A549 (cell line): ENCODE measurements at regions not wholly inside any gene's neighbourhood (a gene's known extent, or its start where the extent isn't known, plus 50 kb on each side); places are given as distances from the start of the nearest gene placed in this dataset.

Source experiments
- ATAC-seq, 2 experiments: fragments of 200-7000 bp in 1 of 2; fragments of >200 bp in 1 of 2; cut with Nextera tagmentation in 1 of 2; cut with Tn5 transposase in 1 of 2; 3 replicates each; pipeline versions ENCODE4 v1.8.0 to v1.9.1; 2018 to 2020; ENCODE audit warnings: mild to moderate bottlenecking in 1 of 2, moderate library complexity in 1 of 2
- CTCF ChIA-PET: fragments of 300-600 bp; sonication (Branson Sonifier 250); formaldehyde crosslinking; extraction: SDS; loops from one replicate; lab custom pipeline; 2021; ENCODE audit warnings: antibody characterized with exemption, inconsistent platforms; lab: Yijun Ruan, JAX
- POLR2A ChIA-PET: fragments of 350-600 bp; formaldehyde crosslinking; extraction: SDS; loops from one replicate; lab custom pipeline; 2021; ENCODE audit warnings: antibody characterized with exemption, inconsistent platforms; lab: Yijun Ruan, JAX
- DNase-seq, 2 experiments: peaks; one replicate each; pipeline versions ENCODE4 v3.0.0 to v3.0.0-alpha.2; 2011 to 2016; ENCODE audit warnings: low read depth in 1 of 2, low spot score in 1 of 2
- FAIRE-seq: peaks from 2 replicates; lab custom pipeline; 2011; peaks lifted over from hg19 to GRCh38; lab: Jason Lieb, UNC
- H3K27ac ChIP-seq, 2 experiments: fragments of >200 bp; sonication (Bioruptor Twin); formaldehyde crosslinking; 3 replicates each; pipeline ENCODE4 v1.5.1; 2016 to 2017
- H3K4me1 ChIP-seq: fragments of >200 bp; sonication (Bioruptor Twin); formaldehyde crosslinking; 3 replicates; pipeline ENCODE4 v1.6.1; 2016
- H3K4me2 ChIP-seq: fragments of >200 bp; sonication (Bioruptor Twin); formaldehyde crosslinking; 3 replicates; pipeline ENCODE4 v1.6.1; 2016
- H3K4me3 ChIP-seq: fragments of >200 bp; sonication (Bioruptor Twin); formaldehyde crosslinking; 3 replicates; pipeline ENCODE4 v1.5.1; 2016
- H3K9me3 ChIP-seq: fragments of >200 bp; sonication (Bioruptor Twin); formaldehyde crosslinking; 3 replicates; pipeline ENCODE4 v1.6.1; 2016
- ATOH8 ChIP-seq: fragments of 250-450 bp; sonication (Bioruptor Pico); IDR thresholded peaks from 2 replicates; pipeline ENCODE4 v1.5.0; 2020; ENCODE audit warnings: low read depth, mild to moderate bottlenecking, moderate library complexity
- CTCF ChIP-seq: fragments of >200 bp; sonication (Bioruptor Twin); formaldehyde crosslinking; IDR thresholded peaks from 3 replicates; pipeline ENCODE4 v1.5.1; 2016
- ESRRA ChIP-seq: fragments of 150-350 bp; IDR thresholded peaks from 2 replicates; pipeline ENCODE4 v1.6.1; 2014; ENCODE audit warnings: mild to moderate bottlenecking, low read length, borderline replicate concordance
- FOSB ChIP-seq: fragments of 250-450 bp; sonication (Bioruptor Pico); IDR thresholded peaks from 2 replicates; pipeline ENCODE4 v1.5.0; 2020; ENCODE audit warnings: mild to moderate bottlenecking, moderate library complexity
- HDAC2 ChIP-seq: fragments of 200-600 bp; sonication (generic); IDR thresholded peaks from 2 replicates; pipeline ENCODE4 v1.6.1; 2016
- HEYL ChIP-seq: fragments of 250-450 bp; sonication (Bioruptor Pico); IDR thresholded peaks from 2 replicates; pipeline ENCODE4 v1.8.0; 2021; ENCODE audit warnings: mild to moderate bottlenecking, moderate library complexity
- HMGXB4 ChIP-seq: fragments of 250-450 bp; sonication (Bioruptor Pico); IDR thresholded peaks from 2 replicates; pipeline ENCODE4 v1.5.0; 2021; ENCODE audit warnings: mild to moderate bottlenecking, moderate library complexity, borderline replicate concordance
- MAFK ChIP-seq: fragments of 450-650 bp; IDR thresholded peaks from 2 replicates; pipeline ENCODE4 v1.6.1; 2014; ENCODE audit not compliant: partially characterized antibody
- MYC ChIP-seq: IDR thresholded peaks from 2 replicates; pipeline ENCODE4 v1.6.1; 2012; ENCODE audit warnings: mild to moderate bottlenecking, inconsistent platforms, low read length, improper control_type of control experiment, borderline replicate concordance
- PBX3 ChIP-seq: IDR thresholded peaks from 2 replicates; pipeline ENCODE4 v1.6.1; 2012
- RAD21 ChIP-seq, 2 experiments: fragments of >200 bp in 1 of 2; sonication (Bioruptor Twin) in 1 of 2; formaldehyde crosslinking in 1 of 2; IDR thresholded peaks in 1 of 2; conservative IDR thresholded peaks in 1 of 2; 2 replicates in 1 of 2; 3 replicates in 1 of 2; pipeline ENCODE4 v1.6.1; 2012 to 2018; ENCODE audit warnings: inconsistent platforms in 1 of 2
- REST ChIP-seq: fragments of 200-600 bp; sonication (generic); IDR thresholded peaks from 2 replicates; pipeline ENCODE4 v1.6.1; 2016; ENCODE audit warnings: antibody characterized with exemption, mild to moderate bottlenecking, moderate library complexity
- SMC3 ChIP-seq: fragments of >200 bp; sonication (Bioruptor Twin); formaldehyde crosslinking; IDR thresholded peaks from 3 replicates; pipeline ENCODE4 v1.6.1; 2018; ENCODE audit warnings: inconsistent platforms
- TFCP2L1 ChIP-seq: fragments of 250-450 bp; sonication (Bioruptor Pico); IDR thresholded peaks from 2 replicates; pipeline ENCODE4 v1.5.0; 2021; ENCODE audit warnings: mild to moderate bottlenecking
- TP53 ChIP-seq: fragments of 250-450 bp; sonication (Bioruptor Pico); IDR thresholded peaks from 2 replicates; pipeline ENCODE4 v1.5.0; 2021; ENCODE audit warnings: mild to moderate bottlenecking, moderate library complexity
- WGBS: methylation state at CpG from one replicate; pipeline ENCODE4 v1.1.6; 2017; ENCODE audit errors: missing lambda C conversion rate; 5-methylcytosine and 5-hydroxymethylcytosine counted together

GRCh38 chr2:164134336-164134735 lies 398.5 kb upstream of the FIGN start (continued):
- TF ChIP-seq ESRRA (no peak), CTCF (no peak)

GRCh38 chr2:164127971-164128527 lies 392.2 kb upstream of the FIGN start:
- H3K27ac ChIP-seq: no peak overlapping the region
- FAIRE-seq (no peak), ATAC-seq (no peak), DNase-seq (no peak)
- ChIA-PET POLR2A (no interaction called here), CTCF (interaction anchor here (0.8 kb wide), 1 partner anchor 12 kb away, joined by 3 read pairs; no protein-coding TSS in a partner anchor)
- no peaks in the 10 kb centered on the region for H3K4me1 ChIP-seq
- H3K9me3 ChIP-seq: no peaks in the 10 kb centered on the region
- H3K4me2 ChIP-seq: no peak overlapping the region
- H3K4me3 ChIP-seq: no peak overlapping the region
- 85% methylated on average over 9 of the region's 9 CpGs for WGBS
- no peak for TF ChIP-seq MYC
- TF ChIP-seq FOSB (CRISPR knock-in tag): no peak
- TF ChIP-seq REST: no peak
- no peak for TF ChIP-seq ATOH8 (CRISPR knock-in tag)
- no peak for TF ChIP-seq TFCP2L1 (CRISPR knock-in tag)
- TF ChIP-seq, all 56 proteins: peak for 0

- ChIA-PET CTCF (interaction anchor here (0.8 kb wide), 1 partner anchor 13 kb away, joined by 3 read pairs; no protein-coding TSS in a partner anchor), POLR2A (no interaction called here)
- TF ChIP-seq HEYL (CRISPR knock-in tag): no peak
- no peak for TF ChIP-seq HMGXB4 (CRISPR knock-in tag)
- no peak for TF ChIP-seq PBX3
- TF ChIP-seq RAD21 (conservative IDR thresholded peaks at IDR 0.05 in 1 of 2, IDR thresholded peaks at IDR 0.05 in 1 of 2): peak; percentile 30 to 38; a peak in 2 of 5 replicates
- peak; percentile 34; the same call in 1 of the 3 replicates for TF ChIP-seq SMC3
- no peak for TF ChIP-seq TP53 (CRISPR knock-in tag)
- peak; percentile 26; the same call in 1 of the 3 replicates for TF ChIP-seq CTCF
- TF ChIP-seq HDAC2: no peak
- TF ChIP-seq MAFK: no peak
- FAIRE-seq (no peak), DNase-seq (peak in 1 of 2 experiments; percentile 7), ATAC-seq (peak in 1 of 2 experiments; percentile 57; a peak in 2 of 6 replicates)
- Histone ChIP-seq H3K4me2 (no peak overlapping the region), H3K4me1 (no peaks in the 10 kb centered on the region), H3K27ac (no peak overlapping the region), H3K9me3 (no peaks in the 10 kb centered on the region), H3K4me3 (no peak overlapping the region)
- WGBS: 82% methylated on average over 7 of the region's 7 CpGs
These were observed 391.3 kb upstream of the FIGN start for GRCh38 chr2:164126960-164127660.
